ENCODE measurements at regions not wholly inside any gene's neighbourhood (a gene's known extent, or its start where the extent isn't known, plus 50 kb on each side); places are given as distances from the start of the nearest gene placed in this dataset.

DNA sequence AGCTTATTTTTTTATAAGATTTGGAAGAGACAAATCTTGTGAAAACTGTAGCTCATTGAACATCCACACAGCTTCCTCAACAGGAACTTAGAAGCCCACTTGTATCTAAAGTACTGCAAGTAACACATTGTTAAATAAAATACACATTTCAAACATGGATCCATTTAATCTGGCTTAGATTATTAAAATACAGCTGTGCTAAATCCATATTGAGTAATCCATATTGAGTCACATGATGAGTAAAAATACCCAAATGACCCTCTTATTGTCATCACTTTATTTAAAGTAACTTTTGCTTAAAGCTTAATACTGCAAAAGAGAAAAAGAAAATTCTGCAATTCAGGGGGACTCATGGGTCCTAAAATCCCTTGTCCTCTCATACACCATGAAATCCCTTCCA, 133.3 kb downstream of the OSR1 start:
- Histone ChIP-seq H3K36me3 (ENCODE audit: control insufficient read depth in 4 of 4, insufficient read depth in 3 of 4, low read depth in 1 of 4, low read length in 3 of 4) (no peaks in the 10 kb centered on the region), H3K4me1 (ENCODE audit: control insufficient read depth in 4 of 4, insufficient read depth in 4 of 4, low read length in 3 of 4) (no peaks in the 10 kb centered on the region), H3K27me3 (ENCODE audit: control insufficient read depth in 4 of 4, insufficient read depth in 4 of 4, low read length in 3 of 4) (no peaks in the 10 kb centered on the region), H3K9me3 (ENCODE audit: control insufficient read depth in 4 of 4, low read length in 3 of 4) (no peaks in the 10 kb centered on the region), H3K27ac (ENCODE audit: low read depth in 1 of 2, low read length in 2 of 2) (no peak overlapping the region), H3K9ac (ENCODE audit: low read depth in 1 of 2, low read length in 2 of 2) (no peak overlapping the region), H3K4me3 (ENCODE audit: low read depth in 1 of 3, low read length in 3 of 3) (no peak overlapping the region)
- no peak for DNase-seq (ENCODE audit: low spot score)
- TF ChIP-seq HNF4A (conservative IDR thresholded peaks at IDR 0.05) (no peak), RAD21 (IDR thresholded peaks at IDR 0.05) (no peak), RXRA (IDR thresholded peaks at IDR 0.05) (no peak), JUND (IDR thresholded peaks at IDR 0.05) (no peak), TAF1 (conservative IDR thresholded peaks at IDR 0.05) (no peak)
- TF ChIP-seq, protein P1, sequence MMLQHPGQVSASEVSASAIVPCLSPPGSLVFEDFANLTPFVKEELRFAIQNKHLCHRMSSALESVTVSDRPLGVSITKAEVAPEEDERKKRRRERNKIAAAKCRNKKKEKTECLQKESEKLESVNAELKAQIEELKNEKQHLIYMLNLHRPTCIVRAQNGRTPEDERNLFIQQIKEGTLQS (IDR thresholded peaks at IDR 0.05), result no peak
- TF ChIP-seq, protein P2, sequence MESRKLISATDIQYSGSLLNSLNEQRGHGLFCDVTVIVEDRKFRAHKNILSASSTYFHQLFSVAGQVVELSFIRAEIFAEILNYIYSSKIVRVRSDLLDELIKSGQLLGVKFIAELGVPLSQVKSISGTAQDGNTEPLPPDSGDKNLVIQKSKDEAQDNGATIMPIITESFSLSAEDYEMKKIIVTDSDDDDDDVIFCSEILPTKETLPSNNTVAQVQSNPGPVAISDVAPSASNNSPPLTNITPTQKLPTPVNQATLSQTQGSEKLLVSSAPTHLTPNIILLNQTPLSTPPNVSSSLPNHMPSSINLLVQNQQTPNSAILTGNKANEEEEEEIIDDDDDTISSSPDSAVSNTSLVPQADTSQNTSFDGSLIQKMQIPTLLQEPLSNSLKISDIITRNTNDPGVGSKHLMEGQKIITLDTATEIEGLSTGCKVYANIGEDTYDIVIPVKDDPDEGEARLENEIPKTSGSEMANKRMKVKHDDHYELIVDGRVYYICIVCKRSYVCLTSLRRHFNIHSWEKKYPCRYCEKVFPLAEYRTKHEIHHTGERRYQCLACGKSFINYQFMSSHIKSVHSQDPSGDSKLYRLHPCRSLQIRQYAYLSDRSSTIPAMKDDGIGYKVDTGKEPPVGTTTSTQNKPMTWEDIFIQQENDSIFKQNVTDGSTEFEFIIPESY (IDR thresholded peaks at IDR 0.05), result no peak
- TF ChIP-seq, protein P3, sequence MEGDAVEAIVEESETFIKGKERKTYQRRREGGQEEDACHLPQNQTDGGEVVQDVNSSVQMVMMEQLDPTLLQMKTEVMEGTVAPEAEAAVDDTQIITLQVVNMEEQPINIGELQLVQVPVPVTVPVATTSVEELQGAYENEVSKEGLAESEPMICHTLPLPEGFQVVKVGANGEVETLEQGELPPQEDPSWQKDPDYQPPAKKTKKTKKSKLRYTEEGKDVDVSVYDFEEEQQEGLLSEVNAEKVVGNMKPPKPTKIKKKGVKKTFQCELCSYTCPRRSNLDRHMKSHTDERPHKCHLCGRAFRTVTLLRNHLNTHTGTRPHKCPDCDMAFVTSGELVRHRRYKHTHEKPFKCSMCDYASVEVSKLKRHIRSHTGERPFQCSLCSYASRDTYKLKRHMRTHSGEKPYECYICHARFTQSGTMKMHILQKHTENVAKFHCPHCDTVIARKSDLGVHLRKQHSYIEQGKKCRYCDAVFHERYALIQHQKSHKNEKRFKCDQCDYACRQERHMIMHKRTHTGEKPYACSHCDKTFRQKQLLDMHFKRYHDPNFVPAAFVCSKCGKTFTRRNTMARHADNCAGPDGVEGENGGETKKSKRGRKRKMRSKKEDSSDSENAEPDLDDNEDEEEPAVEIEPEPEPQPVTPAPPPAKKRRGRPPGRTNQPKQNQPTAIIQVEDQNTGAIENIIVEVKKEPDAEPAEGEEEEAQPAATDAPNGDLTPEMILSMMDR (IDR thresholded peaks at IDR 0.05; ENCODE audit: low read depth, low read length, missing input control), result no peak

DNA sequence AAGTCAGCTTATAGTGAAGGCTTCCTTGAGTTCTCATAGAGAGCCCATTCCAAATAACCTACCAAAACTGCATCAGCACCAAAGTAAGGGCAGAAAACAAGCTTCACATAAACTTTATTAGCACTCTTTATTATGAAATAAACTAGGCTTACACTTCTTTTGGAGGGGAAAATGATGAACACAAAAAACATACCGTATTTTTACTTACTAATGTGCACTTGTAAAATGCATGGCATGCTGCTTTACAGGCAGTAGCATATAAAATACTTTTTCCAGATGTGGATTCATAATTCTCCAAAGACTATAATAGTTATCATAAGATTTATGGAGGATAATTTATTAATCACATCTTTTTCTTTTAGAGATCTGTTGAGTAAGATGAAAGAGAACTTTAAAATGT, 133.9 kb downstream of the OSR1 start:
- H3K9me3 ChIP-seq (ENCODE audit: control insufficient read depth in 4 of 4, low read length in 3 of 4), result no peaks in the 10 kb centered on the region
- 80% methylated on average over 1 of the region's 1 CpG for WGBS
- no peak overlapping the region for H3K4me3 ChIP-seq (ENCODE audit: low read depth in 1 of 3, low read length in 3 of 3)
- TF ChIP-seq, protein P4, sequence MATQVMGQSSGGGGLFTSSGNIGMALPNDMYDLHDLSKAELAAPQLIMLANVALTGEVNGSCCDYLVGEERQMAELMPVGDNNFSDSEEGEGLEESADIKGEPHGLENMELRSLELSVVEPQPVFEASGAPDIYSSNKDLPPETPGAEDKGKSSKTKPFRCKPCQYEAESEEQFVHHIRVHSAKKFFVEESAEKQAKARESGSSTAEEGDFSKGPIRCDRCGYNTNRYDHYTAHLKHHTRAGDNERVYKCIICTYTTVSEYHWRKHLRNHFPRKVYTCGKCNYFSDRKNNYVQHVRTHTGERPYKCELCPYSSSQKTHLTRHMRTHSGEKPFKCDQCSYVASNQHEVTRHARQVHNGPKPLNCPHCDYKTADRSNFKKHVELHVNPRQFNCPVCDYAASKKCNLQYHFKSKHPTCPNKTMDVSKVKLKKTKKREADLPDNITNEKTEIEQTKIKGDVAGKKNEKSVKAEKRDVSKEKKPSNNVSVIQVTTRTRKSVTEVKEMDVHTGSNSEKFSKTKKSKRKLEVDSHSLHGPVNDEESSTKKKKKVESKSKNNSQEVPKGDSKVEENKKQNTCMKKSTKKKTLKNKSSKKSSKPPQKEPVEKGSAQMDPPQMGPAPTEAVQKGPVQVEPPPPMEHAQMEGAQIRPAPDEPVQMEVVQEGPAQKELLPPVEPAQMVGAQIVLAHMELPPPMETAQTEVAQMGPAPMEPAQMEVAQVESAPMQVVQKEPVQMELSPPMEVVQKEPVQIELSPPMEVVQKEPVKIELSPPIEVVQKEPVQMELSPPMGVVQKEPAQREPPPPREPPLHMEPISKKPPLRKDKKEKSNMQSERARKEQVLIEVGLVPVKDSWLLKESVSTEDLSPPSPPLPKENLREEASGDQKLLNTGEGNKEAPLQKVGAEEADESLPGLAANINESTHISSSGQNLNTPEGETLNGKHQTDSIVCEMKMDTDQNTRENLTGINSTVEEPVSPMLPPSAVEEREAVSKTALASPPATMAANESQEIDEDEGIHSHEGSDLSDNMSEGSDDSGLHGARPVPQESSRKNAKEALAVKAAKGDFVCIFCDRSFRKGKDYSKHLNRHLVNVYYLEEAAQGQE (IDR thresholded peaks at IDR 0.05), result no peak
- no peak for TF ChIP-seq GABPA (IDR thresholded peaks at IDR 0.05 in 1 of 2, conservative IDR thresholded peaks at IDR 0.05 in 1 of 2)
- no peaks in the 10 kb centered on the region for H3K36me3 ChIP-seq (ENCODE audit: control insufficient read depth in 4 of 4, insufficient read depth in 3 of 4, low read depth in 1 of 4, low read length in 3 of 4)
- no peak for DNase-seq (ENCODE audit: low spot score)
- H3K9ac ChIP-seq (ENCODE audit: low read depth in 1 of 2, low read length in 2 of 2), result no peak overlapping the region
- no peak overlapping the region for H3K27ac ChIP-seq (ENCODE audit: low read depth in 1 of 2, low read length in 2 of 2)
- no peaks in the 10 kb centered on the region for H3K4me1 ChIP-seq (ENCODE audit: control insufficient read depth in 4 of 4, insufficient read depth in 4 of 4, low read length in 3 of 4)
- no peaks in the 10 kb centered on the region for H3K27me3 ChIP-seq (ENCODE audit: control insufficient read depth in 4 of 4, insufficient read depth in 4 of 4, low read length in 3 of 4)

DNA sequence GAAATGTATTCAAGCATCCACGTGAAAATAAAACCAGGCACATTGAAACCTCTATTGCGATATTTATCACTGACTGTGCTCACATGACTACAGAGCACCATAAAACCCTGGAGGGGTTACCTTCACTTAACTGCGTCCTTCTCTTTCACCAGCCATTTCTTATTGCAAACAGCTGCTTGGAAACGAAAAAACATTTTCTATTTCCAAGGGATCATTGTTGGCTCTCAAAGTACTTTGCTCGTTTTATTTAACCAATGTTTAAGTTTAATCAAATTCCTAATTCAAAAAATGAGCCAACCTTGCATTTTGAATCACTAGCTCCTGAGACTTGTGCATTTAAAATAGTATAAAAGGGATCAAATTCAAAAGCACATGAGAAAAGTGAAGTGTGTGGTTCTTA, 134.4 kb downstream of the OSR1 start:
- Histone ChIP-seq H3K4me3 (ENCODE audit: low read depth in 1 of 3, low read length in 3 of 3) (no peak overlapping the region), H3K36me3 (ENCODE audit: control insufficient read depth in 4 of 4, insufficient read depth in 3 of 4, low read depth in 1 of 4, low read length in 3 of 4) (no peaks in the 10 kb centered on the region), H3K9ac (ENCODE audit: low read depth in 1 of 2, low read length in 2 of 2) (no peak overlapping the region), H3K27me3 (ENCODE audit: control insufficient read depth in 4 of 4, insufficient read depth in 4 of 4, low read length in 3 of 4) (no peaks in the 10 kb centered on the region), H3K27ac (ENCODE audit: low read depth in 1 of 2, low read length in 2 of 2) (no peak overlapping the region), H3K9me3 (ENCODE audit: control insufficient read depth in 4 of 4, low read length in 3 of 4) (no peaks in the 10 kb centered on the region), H3K4me1 (ENCODE audit: control insufficient read depth in 4 of 4, insufficient read depth in 4 of 4, low read length in 3 of 4) (no peaks in the 10 kb centered on the region)
- no peak for DNase-seq (ENCODE audit: low spot score)
- 90% methylated on average over 5 of the region's 5 CpGs for WGBS
- no peak for TF ChIP-seq EGR1 (IDR thresholded peaks at IDR 0.05; ENCODE audit: low read depth in 2 of 2)
- TF ChIP-seq FOXA2 (IDR thresholded peaks at IDR 0.05), result no peak
- no peak for TF ChIP-seq TAF1 (conservative IDR thresholded peaks at IDR 0.05)
- no peak for TF ChIP-seq JUND (IDR thresholded peaks at IDR 0.05)
- no peak for TF ChIP-seq FOXA1 (IDR thresholded peaks at IDR 0.05)
- TF ChIP-seq NR2F2 (IDR thresholded peaks at IDR 0.05), result no peak
- TF ChIP-seq, protein P3 (IDR thresholded peaks at IDR 0.05; ENCODE audit: low read depth, low read length, missing input control), result no peak
- TF ChIP-seq RAD21 (IDR thresholded peaks at IDR 0.05), result no peak
- no peak for TF ChIP-seq HNF4G (IDR thresholded peaks at IDR 0.05)
- TF ChIP-seq, protein P2 (IDR thresholded peaks at IDR 0.05), result no peak

Measured in liver (tissue), 8 donors.